ENCODE measurements at regions not wholly inside any gene's neighbourhood (a gene's known extent, or its start where the extent isn't known, plus 50 kb on each side); places are given as distances from the start of the nearest gene placed in this dataset.
"Not testable (repeated sequence)": the region's sequence is repeated elsewhere in the genome, so short reads cannot be mapped to it uniquely, and the experiment has no call there.

DNA sequence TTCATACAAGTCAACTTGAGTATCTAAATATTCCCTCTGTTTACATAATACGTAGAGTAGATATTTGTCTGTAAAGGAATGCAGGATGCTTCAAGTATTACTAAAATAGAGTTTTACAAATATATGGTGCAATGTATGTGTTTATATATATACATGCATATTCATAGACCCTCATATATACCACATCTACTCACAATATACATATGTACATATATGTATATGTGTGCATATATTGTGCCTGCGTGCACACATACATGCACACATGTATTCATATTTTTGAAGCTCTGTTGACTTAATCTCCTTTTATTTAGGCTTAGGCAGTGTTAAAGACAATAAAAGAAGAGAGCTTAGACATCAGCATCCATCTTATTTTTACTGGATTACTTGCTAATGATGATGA is 616.6 kb upstream of the GOT2 start:
- 86 to 92% methylated on average over 2 of the region's 2 CpGs for WGBS, 2 donors

DNA sequence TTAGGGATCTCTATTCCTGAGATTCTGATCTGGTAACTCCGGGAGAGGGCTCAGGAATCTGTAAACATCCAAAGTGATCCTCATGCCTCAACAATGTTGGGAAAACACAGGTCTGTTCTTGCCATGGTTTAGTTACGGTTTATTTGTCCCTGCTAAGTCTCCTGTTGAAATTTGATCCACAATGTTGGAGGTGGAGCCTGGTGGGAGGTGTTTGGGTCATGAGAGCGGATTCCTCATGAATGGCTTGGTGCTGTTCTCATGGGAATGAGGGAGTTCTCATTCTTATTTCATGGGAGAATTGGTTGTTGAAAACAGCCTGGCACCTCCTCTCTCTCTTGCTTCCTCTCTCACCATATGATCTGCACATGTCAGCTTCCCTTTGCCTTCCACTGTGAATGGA is 608.6 kb upstream of the GOT2 start:
- H3K4me3 ChIP-seq, result no peak overlapping the region

More for the DNA sequence above, 616.6 kb upstream of the GOT2 start:
- no peaks in the 10 kb centered on the region for H3K27me3 ChIP-seq
- ATAC-seq (ENCODE audit: low FRiP score in 2 of 2), result no peak
- no peak for DNase-seq
- no peak overlapping the region for H3K27ac ChIP-seq
- H3K4me1 ChIP-seq, result no peaks in the 10 kb centered on the region
- H3K36me3 ChIP-seq, result no peaks in the 10 kb centered on the region
- H3K4me3 ChIP-seq, result no peak overlapping the region
- TF ChIP-seq POLR2A (IDR thresholded peaks at IDR 0.05) (no peak), POLR2AphosphoS5 (IDR thresholded peaks at IDR 0.05) (no peak), EP300 (IDR thresholded peaks at IDR 0.05) (no peak)
- TF ChIP-seq, protein P1, sequence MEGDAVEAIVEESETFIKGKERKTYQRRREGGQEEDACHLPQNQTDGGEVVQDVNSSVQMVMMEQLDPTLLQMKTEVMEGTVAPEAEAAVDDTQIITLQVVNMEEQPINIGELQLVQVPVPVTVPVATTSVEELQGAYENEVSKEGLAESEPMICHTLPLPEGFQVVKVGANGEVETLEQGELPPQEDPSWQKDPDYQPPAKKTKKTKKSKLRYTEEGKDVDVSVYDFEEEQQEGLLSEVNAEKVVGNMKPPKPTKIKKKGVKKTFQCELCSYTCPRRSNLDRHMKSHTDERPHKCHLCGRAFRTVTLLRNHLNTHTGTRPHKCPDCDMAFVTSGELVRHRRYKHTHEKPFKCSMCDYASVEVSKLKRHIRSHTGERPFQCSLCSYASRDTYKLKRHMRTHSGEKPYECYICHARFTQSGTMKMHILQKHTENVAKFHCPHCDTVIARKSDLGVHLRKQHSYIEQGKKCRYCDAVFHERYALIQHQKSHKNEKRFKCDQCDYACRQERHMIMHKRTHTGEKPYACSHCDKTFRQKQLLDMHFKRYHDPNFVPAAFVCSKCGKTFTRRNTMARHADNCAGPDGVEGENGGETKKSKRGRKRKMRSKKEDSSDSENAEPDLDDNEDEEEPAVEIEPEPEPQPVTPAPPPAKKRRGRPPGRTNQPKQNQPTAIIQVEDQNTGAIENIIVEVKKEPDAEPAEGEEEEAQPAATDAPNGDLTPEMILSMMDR (IDR thresholded peaks at IDR 0.05), result no peak
- no peaks in the 10 kb centered on the region for H3K9me3 ChIP-seq

DNA sequence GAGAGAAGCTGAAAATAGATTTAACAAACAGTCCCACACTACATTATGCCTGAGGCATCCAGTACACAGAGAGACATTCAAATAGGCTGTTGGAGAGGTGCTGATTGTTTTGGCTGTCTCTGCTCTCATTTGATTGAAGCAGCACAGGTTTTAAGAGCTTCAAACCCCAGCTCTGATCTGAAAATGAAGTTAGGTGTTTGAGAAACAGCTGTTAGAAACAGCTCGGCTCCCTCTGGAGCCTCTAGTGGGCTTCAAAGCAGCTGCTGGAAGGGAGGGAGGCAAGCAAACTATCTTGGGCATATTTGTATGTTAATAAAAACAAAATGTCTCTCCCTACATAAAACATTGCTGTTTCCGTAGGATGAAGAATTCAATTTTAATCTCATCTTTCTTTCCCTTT is 607.3 kb upstream of the GOT2 start:
- Histone ChIP-seq H3K4me1 (no peaks in the 10 kb centered on the region), H3K9me3 (no peaks in the 10 kb centered on the region), H3K36me3 (no peaks in the 10 kb centered on the region), H3K4me3 (no peak overlapping the region), H3K27ac (no peak overlapping the region), H3K27me3 (no peaks in the 10 kb centered on the region)
- DNase-seq (no peak), ATAC-seq (ENCODE audit: low FRiP score in 2 of 2) (no peak)
- no peak for TF ChIP-seq POLR2AphosphoS5 (IDR thresholded peaks at IDR 0.05)
- no peak for TF ChIP-seq POLR2A (IDR thresholded peaks at IDR 0.05)
- TF ChIP-seq EP300 (IDR thresholded peaks at IDR 0.05), result no peak
- TF ChIP-seq, protein P1 (IDR thresholded peaks at IDR 0.05), result no peak
- WGBS, 2 donors, result 54% methylated on average over 2 of the region's 2 CpGs

More for the DNA sequence above, 608.6 kb upstream of the GOT2 start:
- Histone ChIP-seq H3K36me3 (no peaks in the 10 kb centered on the region), H3K4me1 (no peaks in the 10 kb centered on the region), H3K27me3 (no peaks in the 10 kb centered on the region), H3K27ac (no peak overlapping the region), H3K9me3 (no peaks in the 10 kb centered on the region)
- DNase-seq, result no peak
- WGBS, 2 donors, result 59 to 71% methylated on average over 3 of the region's 3 CpGs
- no peak for ATAC-seq (ENCODE audit: low FRiP score in 2 of 2)
- TF ChIP-seq POLR2AphosphoS5 (IDR thresholded peaks at IDR 0.05), result no peak
- no peak for TF ChIP-seq POLR2A (IDR thresholded peaks at IDR 0.05)
- TF ChIP-seq EP300 (IDR thresholded peaks at IDR 0.05), result no peak
- TF ChIP-seq, protein P1 (IDR thresholded peaks at IDR 0.05), result no peak

DNA sequence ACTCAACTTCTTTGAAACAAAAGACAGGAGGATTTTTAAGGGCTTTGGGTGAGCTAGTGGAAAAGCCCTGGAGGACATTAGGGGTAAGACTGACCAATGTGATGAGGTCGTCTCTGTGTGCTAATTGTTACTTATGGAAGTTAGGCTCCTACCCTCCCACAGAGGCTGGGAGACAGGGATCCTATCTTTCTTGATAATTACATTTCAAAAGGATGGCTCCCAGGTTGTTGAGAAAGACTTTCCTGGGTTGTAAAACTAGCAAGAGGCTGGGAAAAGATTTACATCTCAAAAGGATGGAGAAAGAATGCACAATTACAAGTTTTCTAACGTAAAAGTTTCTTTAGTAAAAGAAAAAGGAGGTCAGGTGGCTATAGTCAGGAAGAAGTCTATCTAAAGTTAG is 605.8 kb upstream of the GOT2 start:
- H3K27ac ChIP-seq, result no peak overlapping the region
- 53 to 54% methylated on average over 2 of the region's 2 CpGs for WGBS, 2 donors
- H3K27me3 ChIP-seq, result no peaks in the 10 kb centered on the region
- no peak for DNase-seq
- H3K4me1 ChIP-seq, result no peaks in the 10 kb centered on the region
- no peak overlapping the region for H3K4me3 ChIP-seq
- no peak for ATAC-seq (ENCODE audit: low FRiP score in 2 of 2)
- TF ChIP-seq POLR2AphosphoS5 (IDR thresholded peaks at IDR 0.05), result no peak
- TF ChIP-seq, protein P1 (IDR thresholded peaks at IDR 0.05), result no peak
- TF ChIP-seq EP300 (IDR thresholded peaks at IDR 0.05), result no peak
- no peak for TF ChIP-seq POLR2A (IDR thresholded peaks at IDR 0.05)
- H3K36me3 ChIP-seq, result no peaks in the 10 kb centered on the region
- H3K9me3 ChIP-seq, result no peaks in the 10 kb centered on the region

DNA sequence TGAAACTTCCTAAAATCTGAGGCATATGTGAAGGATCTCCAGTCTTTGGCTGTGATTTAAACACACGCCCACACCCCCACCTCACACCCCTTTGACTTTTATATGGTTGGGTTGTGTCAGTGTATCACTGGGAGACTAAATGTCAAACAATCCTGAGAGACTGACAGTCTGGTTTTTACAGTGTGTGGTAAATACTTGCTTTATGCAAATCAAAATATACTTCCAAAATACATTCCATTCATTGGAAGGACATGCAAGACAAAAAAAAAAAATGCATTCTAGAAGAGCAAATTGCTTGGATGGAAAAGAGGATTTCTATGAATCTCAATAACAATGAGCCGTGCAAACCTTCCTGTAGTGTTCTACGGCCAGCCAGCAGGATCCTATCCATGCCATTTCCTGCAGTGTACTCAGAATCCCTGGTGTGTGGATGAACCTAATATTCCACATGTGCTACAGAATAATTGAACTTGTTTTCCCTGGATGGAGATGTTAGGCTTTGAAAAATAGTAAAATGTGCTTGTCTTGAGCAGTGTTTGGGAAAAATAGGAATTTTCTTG is 602.1 kb upstream of the GOT2 start:
- WGBS, 2 donors, result 65 to 86% methylated on average over 3 of the region's 3 CpGs

DNA sequence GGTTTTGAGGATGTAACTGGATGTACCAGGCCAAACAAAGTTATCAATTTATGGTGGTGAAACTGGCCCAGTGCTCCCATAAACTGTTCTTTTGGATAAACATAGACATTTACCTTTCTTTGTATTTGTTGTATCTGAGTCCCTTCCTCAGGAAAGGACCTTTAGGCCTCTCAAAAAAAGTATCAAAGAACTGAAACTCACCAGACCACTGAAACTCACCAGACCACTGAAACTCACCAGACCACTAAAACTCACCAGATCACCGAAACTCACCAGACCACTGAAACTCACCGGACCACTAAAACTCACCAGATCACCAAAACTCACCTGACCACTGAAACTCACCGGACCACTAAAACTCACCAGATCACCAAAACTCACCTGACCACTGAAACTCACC is 597.6 kb upstream of the GOT2 start:
- not testable (repeated sequence) for H3K36me3 ChIP-seq; H3K27ac ChIP-seq; H3K9me3 ChIP-seq; ATAC-seq (ENCODE audit: low FRiP score in 2 of 2); H3K4me1 ChIP-seq; DNase-seq; H3K27me3 ChIP-seq; H3K4me3 ChIP-seq
- WGBS, 2 donors, result 79 to 85% methylated on average over 3 of the region's 3 CpGs

More for the DNA sequence above, 602.1 kb upstream of the GOT2 start:
- TF ChIP-seq EP300 (IDR thresholded peaks at IDR 0.05), result no peak
- TF ChIP-seq, protein P1 (IDR thresholded peaks at IDR 0.05), result no peak
- TF ChIP-seq POLR2AphosphoS5 (IDR thresholded peaks at IDR 0.05), result no peak
- TF ChIP-seq POLR2A (IDR thresholded peaks at IDR 0.05), result no peak
- H3K9me3 ChIP-seq, result no peaks in the 10 kb centered on the region
- H3K27ac ChIP-seq, result no peak overlapping the region
- no peaks in the 10 kb centered on the region for H3K4me1 ChIP-seq
- no peaks in the 10 kb centered on the region for H3K27me3 ChIP-seq
- no peaks in the 10 kb centered on the region for H3K36me3 ChIP-seq
- DNase-seq, result no peak
- ATAC-seq (ENCODE audit: low FRiP score in 2 of 2), result no peak
- H3K4me3 ChIP-seq, result no peak overlapping the region

Measured in upper lobe of left lung (tissue), 6 donors.